Testis (tissue), 2 donors: ENCODE measurements at regions not wholly inside any gene's neighbourhood (a gene's known extent, or its start where the extent isn't known, plus 50 kb on each side); places are given as distances from the start of the nearest gene placed in this dataset.

Source experiments
- DNase-seq: peaks from one replicate; pipeline ENCODE4 v3.0.0-alpha.2; 2019
- H3K27ac ChIP-seq, 2 donors: fragments of 200-600 bp; sonication (generic); one replicate each; pipeline ENCODE4 v1.5.1; 2019
- H3K27me3 ChIP-seq: fragments of 200-600 bp; sonication (generic); one replicate; pipeline ENCODE4 v1.5.1; 2019
- H3K36me3 ChIP-seq: fragments of 200-600 bp; sonication (generic); one replicate; pipeline ENCODE4 v1.5.1; 2017; ENCODE audit warnings: low read depth; ENCODE audit errors: missing control alignments
- H3K4me1 ChIP-seq: fragments of 200-600 bp; sonication (generic); one replicate; pipeline ENCODE4 v1.5.1; 2019
- H3K4me3 ChIP-seq, 2 donors: fragments of 200-600 bp; sonication (generic); one replicate each; pipeline ENCODE4 v1.5.1; 2017 to 2019
- H3K9me3 ChIP-seq: fragments of 200-600 bp; sonication (generic); one replicate; pipeline ENCODE4 v1.5.1; 2017
- CTCF ChIP-seq, 3 experiments: fragments of 450-650 bp in 2 of 3; fragments of 200-600 bp in 1 of 3; sonication (generic) in 1 of 3; IDR thresholded peaks; one replicate each; pipeline ENCODE4 v1.5.1; 2016 to 2019; ENCODE audit warnings: antibody characterized with exemption in 3 of 3, mild to moderate bottlenecking in 2 of 3, moderate library complexity in 1 of 3
- POLR2A ChIP-seq: fragments of 450-650 bp; IDR thresholded peaks from one replicate; pipeline ENCODE4 v1.6.1; 2017; ENCODE audit warnings: antibody characterized with exemption, mild to moderate bottlenecking, moderate library complexity
- WGBS, 2 donors: methylation state at CpG; one replicate each; pipeline ENCODE4 v1.1.5; 2018; 5-methylcytosine and 5-hydroxymethylcytosine counted together
- intact Hi-C: fragments of 100-400 bp; cut with DNase I; formaldehyde crosslinking; loops from one replicate; pipeline ENCODE4 v1.15.1; 2023; ENCODE audit warnings: low total_unique reads

DNA sequence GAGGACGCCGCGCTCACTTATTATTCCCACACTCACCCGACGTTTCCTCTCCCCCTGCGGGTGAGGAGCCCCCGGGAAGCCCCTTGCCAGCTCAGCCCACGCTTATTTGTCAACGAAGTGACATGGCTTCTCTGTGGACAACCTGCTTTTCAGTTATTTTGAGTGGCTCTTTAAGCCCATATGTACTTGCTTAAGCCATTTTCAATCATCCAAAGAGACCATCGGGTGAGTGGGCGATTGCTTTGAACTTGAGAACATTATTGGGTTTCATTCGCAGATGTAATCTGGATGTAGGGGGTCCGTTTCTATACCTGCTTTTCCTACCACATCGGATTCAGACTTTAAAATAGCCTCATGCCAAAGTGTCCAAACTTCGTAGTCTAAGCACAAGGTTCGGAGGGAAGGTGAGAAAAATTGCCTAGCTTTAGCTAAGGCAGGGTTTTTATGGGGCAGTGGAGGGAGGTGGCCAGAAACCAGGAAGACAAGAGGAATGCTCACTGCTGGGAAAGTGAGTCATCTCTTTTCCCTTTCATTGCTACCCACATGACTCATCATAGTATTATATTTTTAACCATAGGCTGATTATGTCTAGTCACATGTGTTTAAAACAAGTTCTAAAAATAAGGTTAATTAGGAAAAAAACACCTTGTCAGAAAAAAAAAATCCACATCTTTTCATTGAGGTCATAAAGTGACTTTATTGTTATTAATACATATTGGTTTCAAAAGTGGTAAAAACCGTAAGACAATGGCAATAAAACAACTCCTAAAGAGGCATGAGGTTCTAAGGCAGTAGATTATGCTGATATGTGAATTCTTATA is 773.1 kb upstream of the NR2F2 start:
- Histone ChIP-seq H3K9me3 (no peaks in the 10 kb centered on the region), H3K27me3 (no peaks in the 10 kb centered on the region), H3K27ac (peak overlapping the region in 1 of 2 donors; percentile 4), H3K36me3 (no peaks in the 10 kb centered on the region), H3K4me1 (peaks cover 12% of the 10 kb centered on the region), H3K4me3 (peak overlapping the region in 1 of 2 donors; percentile 18)
- no peak for TF ChIP-seq CTCF (IDR thresholded peaks at IDR 0.05)
- TF ChIP-seq POLR2A: no peak
- DNase-seq: no peak
- intact Hi-C loops: no loop called here
- WGBS, 2 donors: 20 to 29% methylated on average over 17 of the region's 17 CpGs

DNA sequence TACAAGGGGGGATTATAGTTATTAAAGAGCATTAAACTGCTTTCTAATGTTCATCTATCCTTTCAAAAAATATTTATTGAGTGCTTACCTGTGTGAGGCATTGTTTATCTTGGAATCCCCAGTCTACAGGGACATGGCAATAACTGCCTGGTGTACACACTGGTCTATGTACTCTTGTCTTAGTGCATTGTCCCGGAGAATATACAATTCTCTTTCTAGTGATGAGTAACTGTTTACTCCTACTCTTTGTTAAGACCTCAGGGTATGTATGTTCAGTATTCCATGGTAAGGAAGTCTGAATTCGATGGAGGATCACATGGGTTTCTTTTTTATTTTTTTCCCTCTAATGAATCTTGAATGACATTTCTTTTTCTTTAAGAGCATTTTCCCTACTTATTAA is 772.4 kb upstream of the NR2F2 start:
- Histone ChIP-seq H3K27me3 (no peaks in the 10 kb centered on the region), H3K4me3 (no peak overlapping the region), H3K27ac (no peak overlapping the region), H3K36me3 (no peaks in the 10 kb centered on the region), H3K9me3 (no peaks in the 10 kb centered on the region), H3K4me1 (peaks cover 12% of the 10 kb centered on the region)
- intact Hi-C loops: no loop called here
- TF ChIP-seq CTCF (IDR thresholded peaks at IDR 0.05) (no peak), POLR2A (no peak)
- no peak for DNase-seq
- 66 to 70% methylated on average over 2 of the region's 2 CpGs for WGBS, 2 donors

GRCh38 chr15:95558916-95559315 is 771.6 kb upstream of the NR2F2 start:
- no peak for TF ChIP-seq POLR2A
- no peak for TF ChIP-seq CTCF (IDR thresholded peaks at IDR 0.05)
- Histone ChIP-seq H3K27me3 (no peaks in the 10 kb centered on the region), H3K36me3 (no peaks in the 10 kb centered on the region), H3K4me3 (no peak overlapping the region), H3K27ac (no peak overlapping the region), H3K9me3 (no peaks in the 10 kb centered on the region), H3K4me1 (peaks cover 12% of the 10 kb centered on the region)
- intact Hi-C loops: no loop called here
- DNase-seq: no peak
- 86% methylated on average over 2 of the region's 2 CpGs for WGBS, 2 donors

GRCh38 chr15:95559875-95560394 is 770.6 kb upstream of the NR2F2 start:
- intact Hi-C loops: no loop called here
- Histone ChIP-seq H3K27me3 (no peaks in the 10 kb centered on the region), H3K9me3 (no peaks in the 10 kb centered on the region), H3K27ac (no peak overlapping the region), H3K4me3 (no peak overlapping the region), H3K4me1 (peaks cover 12% of the 10 kb centered on the region), H3K36me3 (no peaks in the 10 kb centered on the region)
- TF ChIP-seq CTCF (IDR thresholded peaks at IDR 0.05) (no peak), POLR2A (no peak)
- DNase-seq: no peak
- WGBS, 2 donors: 84 to 88% methylated on average over 7 of the region's 7 CpGs

GRCh38 chr15:95561463-95561862 is 769.0 kb upstream of the NR2F2 start:
- intact Hi-C loops: no loop called here
- no peak for DNase-seq
- TF ChIP-seq CTCF (IDR thresholded peaks at IDR 0.05) (no peak), POLR2A (no peak)
- Histone ChIP-seq H3K36me3 (no peaks in the 10 kb centered on the region), H3K4me1 (peaks cover 9% of the 10 kb centered on the region), H3K27ac (no peak overlapping the region), H3K27me3 (no peaks in the 10 kb centered on the region), H3K4me3 (no peak overlapping the region), H3K9me3 (no peaks in the 10 kb centered on the region)
- WGBS, 2 donors: 57 to 60% methylated on average over 2 of the region's 2 CpGs
